ENCODE measurements at regions not wholly inside any gene's neighbourhood (a gene's known extent, or its start where the extent isn't known, plus 50 kb on each side); places are given as distances from the start of the nearest gene placed in this dataset.
"Not testable (repeated sequence)": the region's sequence is repeated elsewhere in the genome, so short reads cannot be mapped to it uniquely, and the experiment has no call there.

GRCh38 chr16:79988721-79989220, 388.2 kb upstream of the MAF start:
- DNase-seq (ENCODE audit: extremely low read depth in 1 of 2, low read depth in 1 of 2) = no peak

DNA sequence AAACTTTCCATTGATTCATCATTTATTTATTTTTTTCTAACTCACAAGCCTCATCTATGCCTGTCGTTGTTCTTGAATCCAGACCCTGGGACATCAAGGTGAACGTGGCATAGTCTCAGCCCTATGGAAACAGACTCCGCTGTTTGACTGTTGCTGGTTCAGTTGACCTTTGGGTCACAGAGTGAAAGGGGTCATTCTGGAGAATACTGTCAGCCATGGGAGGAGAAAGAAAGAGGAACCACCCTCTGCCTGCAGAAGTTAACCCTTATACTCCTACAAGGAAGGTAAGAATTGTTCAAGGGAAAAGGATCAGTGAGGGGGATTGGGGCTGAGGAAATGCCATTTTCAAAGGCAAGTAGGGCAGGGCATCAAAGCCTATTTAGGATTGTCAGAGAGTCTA, 387.6 kb upstream of the MAF start:
- DNase-seq (ENCODE audit: extremely low read depth in 1 of 2, low read depth in 1 of 2) = no peak

GRCh38 chr16:79986352-79986751, 385.8 kb upstream of the MAF start:
- DNase-seq (ENCODE audit: extremely low read depth in 1 of 2, low read depth in 1 of 2) = no peak

DNA sequence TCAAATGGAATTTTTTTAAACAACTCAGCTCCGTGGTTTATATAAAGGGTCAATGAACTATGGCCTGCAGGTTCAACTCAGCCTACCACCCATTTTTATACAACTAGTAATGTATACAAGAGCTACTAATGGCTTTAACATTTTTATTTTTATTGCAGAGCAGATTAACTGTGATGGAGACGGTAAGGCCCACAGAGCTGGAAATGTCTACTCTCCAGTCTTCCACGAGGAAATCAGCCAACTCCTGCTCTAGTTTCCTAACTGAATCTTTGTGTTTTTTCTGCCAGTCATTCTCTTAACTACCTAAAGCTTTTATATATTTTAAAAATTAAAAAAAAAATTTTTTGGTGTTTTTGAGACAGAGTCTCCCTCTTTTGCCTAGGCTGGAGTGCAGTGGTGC, 385.1 kb upstream of the MAF start:
- no peak for DNase-seq (ENCODE audit: extremely low read depth in 1 of 2, low read depth in 1 of 2)

DNA sequence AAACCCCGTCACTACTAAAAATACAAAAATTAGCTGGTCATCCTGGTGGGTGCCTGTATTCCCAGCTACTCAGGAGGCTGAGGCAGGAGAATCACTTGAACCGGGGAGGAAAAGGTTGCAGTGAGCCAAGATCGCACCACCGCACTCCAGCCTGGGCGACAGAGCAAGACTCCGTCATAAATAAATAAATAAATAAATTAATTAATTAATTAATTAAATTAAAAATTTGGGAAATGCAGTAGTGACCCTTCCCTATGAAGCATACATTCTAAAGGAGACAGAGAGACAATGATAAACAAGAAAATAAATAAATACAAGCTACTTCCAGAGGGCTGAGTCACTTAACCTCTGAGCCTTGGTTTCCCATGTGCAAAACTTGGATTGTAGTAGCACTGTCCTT, 383.6 kb upstream of the MAF start:
- not testable (repeated sequence) for DNase-seq (ENCODE audit: extremely low read depth in 1 of 2, low read depth in 1 of 2)

DNA sequence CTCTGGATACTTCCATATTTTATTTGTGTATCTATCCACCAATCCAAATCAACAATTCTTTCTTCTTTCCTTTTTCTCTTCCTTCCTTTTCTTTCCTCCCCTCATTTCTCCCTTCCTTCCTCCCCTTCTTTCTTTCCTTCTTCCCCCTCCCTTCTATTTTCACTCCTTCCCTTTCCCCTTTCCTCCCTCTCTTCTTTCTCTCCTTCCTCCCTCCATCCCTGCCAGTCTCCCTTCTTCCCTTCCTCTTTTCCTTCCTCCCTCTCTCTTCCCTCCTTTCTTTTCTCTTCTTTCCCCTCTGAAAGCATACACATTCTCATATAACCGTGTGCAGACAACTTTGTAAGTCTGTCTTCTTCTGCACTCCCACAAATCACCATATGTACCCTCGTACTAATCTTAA, 382.3 kb upstream of the MAF start:
- DNase-seq (ENCODE audit: extremely low read depth in 1 of 2, low read depth in 1 of 2) = no peak

DNA sequence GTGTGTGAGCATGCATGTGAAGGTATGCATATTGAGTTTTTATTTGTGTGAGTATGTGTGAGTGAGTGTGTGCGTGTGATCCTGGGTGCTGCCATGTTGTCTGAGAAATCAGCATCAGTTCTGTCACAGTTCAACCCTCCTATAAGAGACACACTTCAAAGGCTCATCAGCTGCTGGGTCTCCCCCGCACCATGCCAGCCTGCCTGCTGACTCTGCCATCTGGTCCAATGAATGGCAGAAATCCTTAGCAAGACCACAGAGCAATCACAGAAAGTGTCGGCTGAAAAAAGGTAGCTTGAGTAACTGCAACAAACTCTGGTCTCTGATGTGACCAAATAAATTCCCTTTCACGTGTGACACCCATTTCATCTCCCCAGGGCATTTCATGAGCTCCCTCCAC, 381.8 kb upstream of the MAF start:
- no peak for DNase-seq (ENCODE audit: extremely low read depth in 1 of 2, low read depth in 1 of 2)

DNA sequence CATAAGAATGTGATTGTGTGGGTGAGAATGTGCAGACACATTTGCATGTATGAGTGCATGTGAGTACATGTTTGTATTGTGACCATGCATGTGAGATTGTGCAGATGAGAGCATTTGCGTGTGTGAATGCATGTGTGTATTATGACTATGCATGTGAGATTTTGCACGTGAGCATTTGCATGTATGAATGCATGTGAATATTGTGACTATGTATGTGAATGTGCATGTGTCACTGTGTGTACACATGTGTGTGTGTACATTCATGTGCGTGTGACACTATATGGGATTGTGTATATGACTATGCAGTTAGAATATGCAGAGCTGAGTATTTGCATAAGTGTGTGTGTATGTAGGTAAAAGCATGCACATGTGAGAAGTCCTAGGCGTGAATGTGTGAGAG, 381.3 kb upstream of the MAF start:
- no peak for DNase-seq (ENCODE audit: extremely low read depth in 1 of 2, low read depth in 1 of 2)

GRCh38 chr16:79980650-79981521, 380.3 kb upstream of the MAF start:
- DNase-seq (ENCODE audit: extremely low read depth in 1 of 2, low read depth in 1 of 2) = no peak

GRCh38 chr16:79977940-79978836, 377.7 kb upstream of the MAF start:
- DNase-seq (ENCODE audit: extremely low read depth in 1 of 2, low read depth in 1 of 2) = no peak

- DNase-seq (ENCODE audit: extremely low read depth in 1 of 2, low read depth in 1 of 2) = no peak
Measured at GRCh38 chr16:79973320-79973719, 372.8 kb upstream of the MAF start.

DNA sequence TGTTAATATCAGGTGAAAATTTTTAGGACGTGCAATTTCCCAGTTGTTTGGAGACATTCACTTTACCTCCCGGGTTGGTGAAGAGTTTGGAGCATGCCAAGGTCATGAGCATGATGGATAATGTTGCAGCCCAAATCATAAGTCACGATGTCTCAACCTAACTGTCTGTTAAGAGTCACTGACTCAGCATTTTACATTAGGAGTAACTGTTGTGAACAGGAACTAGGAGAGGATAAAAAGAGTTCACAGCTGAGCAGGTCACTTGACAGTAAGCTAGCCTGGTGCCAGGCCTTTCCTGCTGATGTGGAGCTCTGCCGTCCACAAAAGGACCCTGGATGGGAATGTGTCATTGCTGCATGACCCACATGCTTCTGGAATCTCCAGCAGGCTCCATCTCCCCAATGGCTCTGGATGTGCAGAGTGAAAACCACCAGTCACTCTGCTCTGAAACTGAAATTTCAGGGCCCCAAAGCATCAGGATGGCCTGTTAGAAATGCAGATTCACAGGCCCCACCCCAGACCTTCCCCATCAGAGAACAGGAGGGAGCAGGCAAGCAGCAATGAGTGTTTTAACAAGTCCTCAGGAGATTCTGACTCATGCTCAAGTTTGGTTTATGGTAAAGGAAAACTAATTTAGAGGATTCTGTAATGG, 371.6 kb upstream of the MAF start:
- no peak for DNase-seq (ENCODE audit: extremely low read depth in 1 of 2, low read depth in 1 of 2)

DNA sequence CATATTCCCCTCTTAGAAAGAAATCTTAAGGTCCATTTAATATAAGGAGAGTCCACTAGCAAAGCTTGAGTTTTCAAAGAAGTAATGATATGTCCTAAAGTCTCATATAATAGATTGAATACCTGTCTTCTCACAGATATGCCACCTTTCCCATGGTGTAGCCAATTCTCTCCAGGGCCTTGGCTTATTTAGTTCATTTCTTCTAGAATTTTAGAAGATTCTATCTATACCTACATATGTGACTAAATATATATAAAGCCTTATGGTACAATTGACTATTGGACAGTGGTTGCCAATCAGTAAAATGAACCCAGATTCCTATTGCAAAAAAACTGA, 370.7 kb upstream of the MAF start:
- no peak for DNase-seq (ENCODE audit: extremely low read depth in 1 of 2, low read depth in 1 of 2)

DNA sequence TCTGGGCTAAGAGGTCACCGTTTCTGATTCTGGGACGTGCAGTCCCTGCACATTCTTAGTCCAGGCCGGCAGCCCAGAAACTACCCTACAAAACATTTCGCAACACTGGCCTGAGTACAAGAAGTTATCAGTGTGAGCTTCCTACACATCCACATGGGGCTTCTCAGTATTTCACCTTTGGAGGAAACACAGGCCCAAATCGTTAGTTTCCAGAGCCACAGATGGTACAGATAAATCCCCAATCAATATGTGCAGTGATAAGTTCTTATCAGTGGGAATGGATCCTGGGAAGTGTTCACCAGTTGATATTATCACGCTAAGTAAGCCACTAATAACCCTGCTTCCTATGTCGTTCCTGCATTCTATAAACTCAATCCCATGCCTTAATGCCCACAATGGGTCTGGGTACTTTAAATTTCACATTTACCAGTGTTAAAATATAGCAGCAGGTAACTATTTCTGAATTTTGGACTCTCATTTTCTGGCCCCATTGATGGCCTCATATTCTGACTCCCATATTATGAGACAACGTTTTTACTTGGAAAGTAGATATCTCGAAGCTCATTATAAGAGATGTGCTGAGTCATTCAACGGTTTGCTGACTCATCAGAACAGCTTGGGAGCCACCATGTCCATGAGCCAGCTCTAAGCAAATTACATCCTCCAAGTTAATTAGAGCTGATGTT, 370.2 kb upstream of the MAF start:
- no peak for DNase-seq (ENCODE audit: extremely low read depth in 1 of 2, low read depth in 1 of 2)

- DNase-seq (ENCODE audit: extremely low read depth in 1 of 2, low read depth in 1 of 2) = no peak
Measured at GRCh38 chr16:79970087-79970486, 369.6 kb upstream of the MAF start.

DNA sequence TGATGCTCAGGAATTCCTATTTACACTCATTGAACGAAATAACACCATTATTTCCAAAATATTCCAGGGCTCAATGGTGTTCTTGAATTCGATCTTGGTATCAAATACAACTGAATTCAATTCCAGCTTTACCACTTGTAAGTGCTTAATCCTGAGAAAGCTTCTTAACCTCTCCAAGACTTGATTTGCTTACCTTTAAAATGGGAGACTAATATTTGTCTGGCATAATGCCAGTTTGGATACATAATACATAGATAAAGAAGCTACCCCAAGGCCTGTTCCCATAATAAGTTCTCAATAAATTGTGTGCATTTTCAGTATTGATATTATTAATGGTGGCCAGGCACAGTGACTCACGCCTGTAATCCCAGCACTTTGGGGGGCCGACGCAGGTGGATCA, 368.9 kb upstream of the MAF start:
- no peak for DNase-seq (ENCODE audit: extremely low read depth in 1 of 2, low read depth in 1 of 2)

GRCh38 chr16:79966226-79966625, 365.7 kb upstream of the MAF start:
- no peak for DNase-seq (ENCODE audit: extremely low read depth in 1 of 2, low read depth in 1 of 2)

DNA sequence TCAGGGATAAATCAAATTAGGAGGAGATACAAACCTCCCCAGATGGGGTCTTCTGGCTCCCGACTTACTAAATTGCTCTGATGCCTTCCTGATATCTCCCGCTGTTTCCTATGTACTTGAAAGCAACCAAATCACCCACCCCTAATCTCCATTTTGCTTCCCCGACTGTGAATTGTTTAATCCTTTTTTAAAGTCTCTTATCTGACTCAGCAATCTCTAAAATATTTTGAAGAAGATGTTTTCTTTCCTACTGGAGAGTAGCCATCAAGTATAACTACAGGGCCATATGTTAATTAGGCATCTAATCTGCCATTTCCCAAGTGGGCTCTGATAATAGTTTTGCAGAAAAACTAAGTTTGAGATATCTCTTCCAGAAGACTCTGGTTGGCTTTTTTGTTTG, 365.2 kb upstream of the MAF start:
- no peak for DNase-seq (ENCODE audit: extremely low read depth in 1 of 2, low read depth in 1 of 2)

DNA sequence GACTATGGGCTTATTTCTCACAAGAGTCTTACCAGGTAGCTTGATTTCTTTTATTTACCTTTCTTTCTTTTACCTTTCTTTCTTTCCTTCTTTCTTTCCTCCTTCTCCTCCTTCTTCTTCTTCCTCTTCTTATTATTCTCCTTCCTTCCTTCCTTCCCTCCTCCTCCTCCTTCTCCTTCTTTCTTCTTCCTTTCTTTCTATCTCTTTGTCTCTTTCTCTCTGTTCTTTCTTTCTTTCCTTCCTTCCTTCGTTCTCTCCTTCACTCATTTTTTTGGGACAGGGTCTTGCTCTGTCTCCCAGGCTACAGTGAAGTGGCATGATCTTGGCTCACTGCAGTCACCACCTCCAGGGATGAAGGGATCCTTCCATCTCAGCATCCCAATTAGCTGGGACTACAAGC, 363.6 kb upstream of the MAF start:
- DNase-seq (ENCODE audit: extremely low read depth in 1 of 2, low read depth in 1 of 2) = no peak

DNA sequence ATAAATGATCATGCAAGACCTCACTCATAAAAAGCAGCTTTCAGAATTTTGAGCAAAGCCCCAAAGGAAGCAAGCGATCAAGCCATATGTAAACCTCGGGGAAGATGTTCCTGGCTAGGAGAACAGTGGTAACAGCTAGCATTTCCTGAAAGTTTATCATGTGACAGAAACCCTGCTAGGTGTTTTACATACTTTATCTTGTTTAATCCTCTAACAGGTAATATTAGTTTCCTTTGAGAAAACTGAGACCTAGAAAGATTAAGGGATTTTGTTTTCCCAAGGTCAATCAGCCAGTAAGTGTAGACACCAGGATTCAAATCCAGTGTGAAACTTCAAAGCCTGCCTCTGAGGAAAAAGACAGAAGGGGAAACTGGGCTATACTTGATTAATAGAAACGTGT, 362.4 kb upstream of the MAF start:
- no peak for DNase-seq (ENCODE audit: extremely low read depth in 1 of 2, low read depth in 1 of 2)

GRCh38 chr16:79959226-79959625, 358.7 kb upstream of the MAF start:
- DNase-seq (ENCODE audit: extremely low read depth in 1 of 2, low read depth in 1 of 2) = no peak

Measured in stimulated activated CD8-positive, alpha-beta memory T cell treated with anti-CD3 and anti-CD28 coated beads, Interleukin-7, amount 100 ng/mL, for 48 hours (primary cell).